ENCODE measurements at regions not wholly inside any gene's neighbourhood (a gene's known extent, or its start where the extent isn't known, plus 50 kb on each side); places are given as distances from the start of the nearest gene placed in this dataset.

DNA sequence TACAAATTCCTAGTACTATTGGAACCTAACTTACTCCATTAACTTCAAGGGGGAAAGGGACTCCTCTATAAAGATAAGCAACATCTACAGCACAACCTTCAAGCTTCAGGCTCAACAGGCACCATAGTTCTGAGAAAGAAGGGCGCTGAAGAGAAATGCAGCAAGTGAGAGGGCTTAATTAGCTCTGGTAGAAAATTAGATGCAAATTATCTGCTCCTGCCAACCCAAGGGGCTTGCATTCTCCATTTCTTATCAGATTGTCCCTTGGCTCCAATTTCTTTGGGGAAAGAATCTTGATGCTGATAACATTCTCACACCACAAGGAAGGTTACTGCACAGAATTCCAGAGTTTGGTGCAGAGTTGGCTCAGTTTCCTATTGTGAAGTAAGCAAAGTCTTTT, 214.6 kb downstream of the GABRG2 start:
- H3K4me3 ChIP-seq (ENCODE audit: low read depth, low read length): no peak overlapping the region
- DNase-seq: no peak
- no peak overlapping the region for H3K4me3 Mint-ChIP-seq
- H3K27me3 ChIP-seq (ENCODE audit: control insufficient read depth, insufficient read depth, low read length): no peaks in the 10 kb centered on the region
- no peaks in the 10 kb centered on the region for H3K36me3 ChIP-seq (ENCODE audit: control insufficient read depth, insufficient read depth, low read length)
- H3K9me3 ChIP-seq (ENCODE audit: control insufficient read depth in 2 of 2, low read length in 2 of 2): no peaks in the 10 kb centered on the region
- no peak overlapping the region for H3K27ac ChIP-seq (ENCODE audit: insufficient read depth, low read length, poor library complexity, severe bottlenecking)
- ATAC-seq (ENCODE audit: low read depth in 2 of 2): no peak
- no peaks in the 10 kb centered on the region for H3K36me3 Mint-ChIP-seq
- H3K4me1 ChIP-seq (ENCODE audit: control insufficient read depth, insufficient read depth, low read length, poor library complexity, severe bottlenecking): no peaks in the 10 kb centered on the region
- H3K4me1 Mint-ChIP-seq: no peaks in the 10 kb centered on the region
- no peaks in the 10 kb centered on the region for H3K27me3 Mint-ChIP-seq
- H3K9me3 Mint-ChIP-seq: peaks cover 0 to 8% (median 6%) of the 10 kb centered on the region in 7 donors
- no peak overlapping the region for H3K27ac Mint-ChIP-seq

DNA sequence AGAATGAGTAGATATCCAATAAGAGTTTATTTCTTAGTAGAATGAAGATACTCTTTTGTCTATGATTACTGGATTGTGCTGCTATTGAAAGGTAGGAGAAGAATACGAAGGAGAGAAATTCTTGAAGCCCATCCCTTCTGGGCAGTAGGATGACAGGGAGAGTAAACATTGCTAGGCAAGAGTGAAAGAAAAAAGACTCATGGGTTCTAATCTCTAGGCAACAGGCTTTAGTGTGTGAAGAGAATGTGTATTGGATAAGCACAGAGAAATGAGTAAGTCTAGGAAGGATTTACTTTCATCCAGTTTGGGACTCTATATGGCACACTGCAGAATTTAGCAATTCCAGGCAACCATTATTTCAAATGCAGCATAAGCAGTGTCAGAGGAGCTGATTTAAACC, 216.0 kb downstream of the GABRG2 start:
- Mint-ChIP-seq H3K27me3 (no peaks in the 10 kb centered on the region), H3K9me3 (peaks cover 0 to 7% (median 6%) of the 10 kb centered on the region in 7 donors), H3K36me3 (no peaks in the 10 kb centered on the region), H3K4me1 (no peaks in the 10 kb centered on the region), H3K27ac (no peak overlapping the region), H3K4me3 (no peak overlapping the region)
- H3K9me3 ChIP-seq (ENCODE audit: control insufficient read depth in 2 of 2, low read length in 2 of 2): no peaks in the 10 kb centered on the region
- no peak overlapping the region for H3K27ac ChIP-seq (ENCODE audit: insufficient read depth, low read length, poor library complexity, severe bottlenecking)
- H3K36me3 ChIP-seq (ENCODE audit: control insufficient read depth, insufficient read depth, low read length): no peaks in the 10 kb centered on the region
- H3K4me1 ChIP-seq (ENCODE audit: control insufficient read depth, insufficient read depth, low read length, poor library complexity, severe bottlenecking): no peaks in the 10 kb centered on the region
- no peaks in the 10 kb centered on the region for H3K27me3 ChIP-seq (ENCODE audit: control insufficient read depth, insufficient read depth, low read length)
- DNase-seq (no peak), ATAC-seq (ENCODE audit: low read depth in 2 of 2) (no peak)
- H3K4me3 ChIP-seq (ENCODE audit: low read depth, low read length): no peak overlapping the region

DNA sequence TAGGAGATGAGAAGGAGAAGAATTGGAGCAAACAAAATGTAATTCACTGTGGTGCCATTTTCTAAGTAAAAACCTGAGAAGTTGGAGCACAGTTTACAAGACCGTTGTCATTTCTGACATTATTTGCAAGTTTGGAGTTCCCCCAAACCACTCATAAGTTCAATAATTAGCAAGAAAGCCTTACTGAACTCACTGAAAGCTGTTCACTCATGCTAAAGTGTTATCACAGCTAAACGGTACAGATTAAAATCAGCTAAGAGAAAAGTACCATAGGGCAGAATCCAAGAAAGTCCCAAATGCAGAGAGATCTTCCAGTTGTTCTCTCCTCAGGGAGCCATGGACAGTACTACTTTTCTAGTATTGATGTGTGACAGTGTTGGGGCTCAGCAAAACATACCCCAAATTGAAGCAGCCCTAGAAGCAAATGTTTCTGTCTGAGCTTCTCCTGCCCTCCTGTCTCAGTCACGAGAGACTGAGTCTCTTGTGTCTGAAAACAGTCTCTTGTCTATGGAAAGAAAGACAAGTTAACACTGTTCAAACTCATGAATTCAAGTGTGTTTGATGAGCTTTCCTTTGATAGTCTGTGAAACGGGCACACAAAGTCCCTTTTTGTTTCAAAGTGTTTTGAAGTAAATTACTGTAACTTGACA, 221.2 kb downstream of the GABRG2 start:
- Mint-ChIP-seq H3K9me3 (peaks cover 0 to 8% (median 2%) of the 10 kb centered on the region in 7 donors), H3K27me3 (no peaks in the 10 kb centered on the region), H3K4me1 (no peaks in the 10 kb centered on the region), H3K4me3 (no peak overlapping the region), H3K27ac (no peak overlapping the region), H3K36me3 (no peaks in the 10 kb centered on the region)
- ATAC-seq (ENCODE audit: low read depth in 2 of 2) (no peak), DNase-seq (no peak)
- Histone ChIP-seq H3K36me3 (ENCODE audit: control insufficient read depth, insufficient read depth, low read length) (no peaks in the 10 kb centered on the region), H3K4me3 (ENCODE audit: low read depth, low read length) (no peak overlapping the region), H3K9me3 (ENCODE audit: control insufficient read depth in 2 of 2, low read length in 2 of 2) (no peaks in the 10 kb centered on the region), H3K4me1 (ENCODE audit: control insufficient read depth, insufficient read depth, low read length, poor library complexity, severe bottlenecking) (no peaks in the 10 kb centered on the region), H3K27me3 (ENCODE audit: control insufficient read depth, insufficient read depth, low read length) (no peaks in the 10 kb centered on the region), H3K27ac (ENCODE audit: insufficient read depth, low read length, poor library complexity, severe bottlenecking) (no peak overlapping the region)

DNA sequence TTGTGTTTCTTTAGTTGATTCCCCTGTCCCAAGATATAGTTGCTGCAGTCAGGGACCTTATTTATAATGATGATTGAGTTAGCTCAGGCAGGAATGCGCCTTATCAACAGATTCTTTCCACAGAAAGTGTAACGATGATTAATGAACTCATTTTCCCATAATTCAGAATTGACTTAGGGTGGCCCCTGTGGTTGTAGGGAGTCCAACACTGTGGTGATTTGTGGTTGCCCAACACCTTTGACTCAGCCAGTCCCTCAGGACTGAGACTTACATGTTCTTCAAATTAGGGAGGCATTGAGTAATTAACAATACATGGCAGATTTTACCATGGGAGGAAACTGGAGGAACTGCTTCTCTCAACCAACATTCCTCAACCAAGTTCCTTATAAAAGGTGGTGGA, 221.9 kb downstream of the GABRG2 start:
- Mint-ChIP-seq H3K4me1 (no peaks in the 10 kb centered on the region), H3K4me3 (no peak overlapping the region), H3K27me3 (no peaks in the 10 kb centered on the region), H3K36me3 (no peaks in the 10 kb centered on the region), H3K27ac (no peak overlapping the region), H3K9me3 (peaks cover 0 to 8% (median 2%) of the 10 kb centered on the region in 7 donors)
- ATAC-seq (ENCODE audit: low read depth in 2 of 2) (no peak), DNase-seq (no peak)
- Histone ChIP-seq H3K9me3 (ENCODE audit: control insufficient read depth in 2 of 2, low read length in 2 of 2) (no peaks in the 10 kb centered on the region), H3K36me3 (ENCODE audit: control insufficient read depth, insufficient read depth, low read length) (no peaks in the 10 kb centered on the region), H3K4me1 (ENCODE audit: control insufficient read depth, insufficient read depth, low read length, poor library complexity, severe bottlenecking) (no peaks in the 10 kb centered on the region), H3K27ac (ENCODE audit: insufficient read depth, low read length, poor library complexity, severe bottlenecking) (no peak overlapping the region), H3K4me3 (ENCODE audit: low read depth, low read length) (no peak overlapping the region), H3K27me3 (ENCODE audit: control insufficient read depth, insufficient read depth, low read length) (no peaks in the 10 kb centered on the region)

DNA sequence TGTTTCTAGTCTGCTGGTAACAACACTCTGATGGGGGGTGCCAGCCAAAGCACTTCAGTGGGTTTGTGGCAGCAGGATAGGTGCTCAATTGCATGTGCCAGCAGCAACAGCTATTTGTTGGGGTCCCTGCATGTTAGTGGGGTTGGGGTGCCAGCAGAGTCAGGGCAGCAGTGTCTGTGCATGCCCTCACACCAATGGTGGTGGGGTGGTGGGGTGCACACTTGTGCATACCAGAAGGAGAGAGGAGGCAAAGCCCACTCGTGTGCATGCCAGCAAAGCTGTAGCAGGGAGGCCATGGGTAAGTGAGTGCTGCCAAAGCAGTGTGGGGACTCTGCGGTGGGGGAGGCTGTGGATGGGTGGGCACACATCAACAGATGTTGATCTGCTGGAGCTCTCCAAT, 232.2 kb downstream of the GABRG2 start:
- Histone ChIP-seq H3K27ac (ENCODE audit: insufficient read depth, low read length, poor library complexity, severe bottlenecking) (no peak overlapping the region), H3K36me3 (ENCODE audit: control insufficient read depth, insufficient read depth, low read length) (no peaks in the 10 kb centered on the region), H3K4me3 (ENCODE audit: low read depth, low read length) (no peak overlapping the region), H3K9me3 (ENCODE audit: control insufficient read depth in 2 of 2, low read length in 2 of 2) (no peaks in the 10 kb centered on the region), H3K27me3 (ENCODE audit: control insufficient read depth, insufficient read depth, low read length) (no peaks in the 10 kb centered on the region), H3K4me1 (ENCODE audit: control insufficient read depth, insufficient read depth, low read length, poor library complexity, severe bottlenecking) (no peaks in the 10 kb centered on the region)
- H3K27me3 Mint-ChIP-seq: no peaks in the 10 kb centered on the region
- DNase-seq (no peak), ATAC-seq (ENCODE audit: low read depth in 2 of 2) (no peak)
- H3K27ac Mint-ChIP-seq: no peak overlapping the region
- no peaks in the 10 kb centered on the region for H3K36me3 Mint-ChIP-seq
- no peak overlapping the region for H3K4me3 Mint-ChIP-seq
- peaks cover 0 to 9% (median 4%) of the 10 kb centered on the region in 7 donors for H3K9me3 Mint-ChIP-seq
- no peaks in the 10 kb centered on the region for H3K4me1 Mint-ChIP-seq

DNA sequence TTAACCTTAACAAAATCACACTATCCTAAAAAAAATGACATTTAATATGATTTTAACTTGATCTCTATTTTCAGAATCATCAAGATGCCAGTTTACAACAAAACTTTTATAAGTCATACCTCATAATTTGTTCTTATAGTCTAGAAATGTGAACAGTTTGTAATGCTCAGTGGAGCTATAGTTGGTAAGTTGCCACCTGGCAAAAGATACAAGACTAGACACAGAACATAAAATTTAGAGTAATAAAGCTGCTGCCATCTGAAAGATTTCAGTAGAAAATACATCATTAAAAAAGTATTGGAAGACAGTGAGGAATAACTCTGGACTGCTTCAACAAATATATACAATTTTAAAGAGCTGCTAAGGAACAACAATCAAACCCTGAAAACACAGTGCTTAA, 233.8 kb downstream of the GABRG2 start:
- Histone ChIP-seq H3K9me3 (ENCODE audit: control insufficient read depth in 2 of 2, low read length in 2 of 2) (no peaks in the 10 kb centered on the region), H3K4me3 (ENCODE audit: low read depth, low read length) (no peak overlapping the region), H3K36me3 (ENCODE audit: control insufficient read depth, insufficient read depth, low read length) (no peaks in the 10 kb centered on the region), H3K4me1 (ENCODE audit: control insufficient read depth, insufficient read depth, low read length, poor library complexity, severe bottlenecking) (no peaks in the 10 kb centered on the region), H3K27ac (ENCODE audit: insufficient read depth, low read length, poor library complexity, severe bottlenecking) (no peak overlapping the region), H3K27me3 (ENCODE audit: control insufficient read depth, insufficient read depth, low read length) (no peaks in the 10 kb centered on the region)
- Mint-ChIP-seq H3K9me3 (peaks cover 0 to 10% (median 4%) of the 10 kb centered on the region in 7 donors), H3K27me3 (no peaks in the 10 kb centered on the region), H3K4me3 (no peak overlapping the region), H3K27ac (no peak overlapping the region), H3K4me1 (no peaks in the 10 kb centered on the region), H3K36me3 (no peaks in the 10 kb centered on the region)
- ATAC-seq (ENCODE audit: low read depth in 2 of 2): no peak
- no peak for DNase-seq

GRCh38 chr5:162323466-162323865, 255.9 kb downstream of the GABRG2 start:
- H3K27me3 Mint-ChIP-seq: no peaks in the 10 kb centered on the region
- H3K27ac Mint-ChIP-seq: no peak overlapping the region
- ATAC-seq (ENCODE audit: low read depth in 2 of 2): no peak
- Histone ChIP-seq H3K4me3 (ENCODE audit: low read depth, low read length) (no peak overlapping the region), H3K36me3 (ENCODE audit: control insufficient read depth, insufficient read depth, low read length) (no peaks in the 10 kb centered on the region), H3K9me3 (ENCODE audit: control insufficient read depth in 2 of 2, low read length in 2 of 2) (no peaks in the 10 kb centered on the region), H3K27ac (ENCODE audit: insufficient read depth, low read length, poor library complexity, severe bottlenecking) (no peak overlapping the region), H3K4me1 (ENCODE audit: control insufficient read depth, insufficient read depth, low read length, poor library complexity, severe bottlenecking) (no peaks in the 10 kb centered on the region), H3K27me3 (ENCODE audit: control insufficient read depth, insufficient read depth, low read length) (no peaks in the 10 kb centered on the region)
- H3K36me3 Mint-ChIP-seq: no peaks in the 10 kb centered on the region
- H3K4me3 Mint-ChIP-seq: no peak overlapping the region
- no peaks in the 10 kb centered on the region for H3K4me1 Mint-ChIP-seq
- peaks cover 0 to 16% (median 6%) of the 10 kb centered on the region in 7 donors for H3K9me3 Mint-ChIP-seq
- DNase-seq: no peak

- Mint-ChIP-seq H3K36me3 (no peaks in the 10 kb centered on the region), H3K9me3 (peaks cover 0 to 15% (median 5%) of the 10 kb centered on the region in 7 donors), H3K4me1 (no peaks in the 10 kb centered on the region), H3K27me3 (no peaks in the 10 kb centered on the region), H3K27ac (no peak overlapping the region), H3K4me3 (no peak overlapping the region)
- H3K4me3 ChIP-seq (ENCODE audit: low read depth, low read length): no peak overlapping the region
- H3K27ac ChIP-seq (ENCODE audit: insufficient read depth, low read length, poor library complexity, severe bottlenecking): no peak overlapping the region
- DNase-seq (no peak), ATAC-seq (ENCODE audit: low read depth in 2 of 2) (no peak)
- H3K9me3 ChIP-seq (ENCODE audit: control insufficient read depth in 2 of 2, low read length in 2 of 2): no peaks in the 10 kb centered on the region
- no peaks in the 10 kb centered on the region for H3K36me3 ChIP-seq (ENCODE audit: control insufficient read depth, insufficient read depth, low read length)
- H3K4me1 ChIP-seq (ENCODE audit: control insufficient read depth, insufficient read depth, low read length, poor library complexity, severe bottlenecking): no peaks in the 10 kb centered on the region
- H3K27me3 ChIP-seq (ENCODE audit: control insufficient read depth, insufficient read depth, low read length): no peaks in the 10 kb centered on the region
Measured at GRCh38 chr5:162324328-162324727, 256.8 kb downstream of the GABRG2 start.

Measured in CD4-positive, CD25-positive, alpha-beta regulatory T cell (primary cell).